ENCODE measurements at regions not wholly inside any gene's neighbourhood (a gene's known extent, or its start where the extent isn't known, plus 50 kb on each side); places are given as distances from the start of the nearest gene placed in this dataset.
"Not testable (repeated sequence)": the region's sequence is repeated elsewhere in the genome, so short reads cannot be mapped to it uniquely, and the experiment has no call there.

- no peak for DNase-seq (ENCODE audit: low read depth in 2 of 3, low spot score in 2 of 3)
Measured at GRCh38 chr5:33049842-33050241, 338.7 kb downstream of the NPR3 start.

GRCh38 chr5:33059081-33059480 lies 348.0 kb downstream of the NPR3 start:
- DNase-seq (ENCODE audit: low read depth in 2 of 3, low spot score in 2 of 3), result no peak

GRCh38 chr5:33065131-33065530 lies 354.0 kb downstream of the NPR3 start:
- DNase-seq (ENCODE audit: low read depth in 2 of 3, low spot score in 2 of 3), result no peak

GRCh38 chr5:33067291-33067690 lies 356.2 kb downstream of the NPR3 start:
- DNase-seq (ENCODE audit: low read depth in 2 of 3, low spot score in 2 of 3), result no peak

- no peak for DNase-seq (ENCODE audit: low read depth in 2 of 3, low spot score in 2 of 3)
Measured at GRCh38 chr5:33068786-33069185, 357.7 kb downstream of the NPR3 start.

- DNase-seq (ENCODE audit: low read depth in 2 of 3, low spot score in 2 of 3), result no peak
Measured at GRCh38 chr5:33072296-33072695, 361.2 kb downstream of the NPR3 start.

- no peak for DNase-seq (ENCODE audit: low read depth in 2 of 3, low spot score in 2 of 3)
Measured at GRCh38 chr5:33072726-33073125, 361.6 kb downstream of the NPR3 start.

- DNase-seq (ENCODE audit: low read depth in 2 of 3, low spot score in 2 of 3), result no peak
Measured at GRCh38 chr5:33073881-33074327, 362.8 kb downstream of the NPR3 start.

- no peak for DNase-seq (ENCODE audit: low read depth in 2 of 3, low spot score in 2 of 3)
Measured at GRCh38 chr5:33074548-33074947, 363.4 kb downstream of the NPR3 start.

- no peak for DNase-seq (ENCODE audit: low read depth in 2 of 3, low spot score in 2 of 3)
Measured at GRCh38 chr5:33075731-33076130, 364.6 kb downstream of the NPR3 start.

GRCh38 chr5:33079548-33079947 lies 361.2 kb upstream of the TARS1 start:
- DNase-seq (ENCODE audit: low read depth in 2 of 3, low spot score in 2 of 3), result no peak

- DNase-seq (ENCODE audit: low read depth in 2 of 3, low spot score in 2 of 3), result no peak
Measured at GRCh38 chr5:33080287-33080686, 360.5 kb upstream of the TARS1 start.

GRCh38 chr5:33088176-33088575 lies 352.6 kb upstream of the TARS1 start:
- DNase-seq (ENCODE audit: low read depth in 2 of 3, low spot score in 2 of 3), result no peak

- no peak for DNase-seq (ENCODE audit: low read depth in 2 of 3, low spot score in 2 of 3)
Measured at GRCh38 chr5:33091571-33092363, 349.0 kb upstream of the TARS1 start.

- DNase-seq (ENCODE audit: low read depth in 2 of 3, low spot score in 2 of 3), result no peak
Measured at GRCh38 chr5:33092719-33093118, 348.0 kb upstream of the TARS1 start.

GRCh38 chr5:33102551-33102950 lies 338.2 kb upstream of the TARS1 start:
- DNase-seq (ENCODE audit: low read depth in 2 of 3, low spot score in 2 of 3), result no peak

GRCh38 chr5:33105521-33105941 lies 335.2 kb upstream of the TARS1 start:
- no peak for DNase-seq (ENCODE audit: low read depth in 2 of 3, low spot score in 2 of 3)

GRCh38 chr5:33110496-33110895 lies 330.3 kb upstream of the TARS1 start:
- DNase-seq (ENCODE audit: low read depth in 2 of 3, low spot score in 2 of 3), result not testable (repeated sequence)

GRCh38 chr5:33114361-33114760 lies 326.4 kb upstream of the TARS1 start:
- no peak for DNase-seq (ENCODE audit: low read depth in 2 of 3, low spot score in 2 of 3)

- DNase-seq (ENCODE audit: low read depth in 2 of 3, low spot score in 2 of 3), result no peak
Measured at GRCh38 chr5:33115467-33115866, 325.3 kb upstream of the TARS1 start.

GRCh38 chr5:33118761-33119415 lies 321.9 kb upstream of the TARS1 start:
- no peak for DNase-seq (ENCODE audit: low read depth in 2 of 3, low spot score in 2 of 3)

GRCh38 chr5:33120671-33121070 lies 320.1 kb upstream of the TARS1 start:
- DNase-seq (ENCODE audit: low read depth in 2 of 3, low spot score in 2 of 3), result no peak

All from hematopoietic multipotent progenitor cell (in vitro differentiated cells).